ENCODE measurements at regions not wholly inside any gene's neighbourhood (a gene's known extent, or its start where the extent isn't known, plus 50 kb on each side); places are given as distances from the start of the nearest gene placed in this dataset.

DNA sequence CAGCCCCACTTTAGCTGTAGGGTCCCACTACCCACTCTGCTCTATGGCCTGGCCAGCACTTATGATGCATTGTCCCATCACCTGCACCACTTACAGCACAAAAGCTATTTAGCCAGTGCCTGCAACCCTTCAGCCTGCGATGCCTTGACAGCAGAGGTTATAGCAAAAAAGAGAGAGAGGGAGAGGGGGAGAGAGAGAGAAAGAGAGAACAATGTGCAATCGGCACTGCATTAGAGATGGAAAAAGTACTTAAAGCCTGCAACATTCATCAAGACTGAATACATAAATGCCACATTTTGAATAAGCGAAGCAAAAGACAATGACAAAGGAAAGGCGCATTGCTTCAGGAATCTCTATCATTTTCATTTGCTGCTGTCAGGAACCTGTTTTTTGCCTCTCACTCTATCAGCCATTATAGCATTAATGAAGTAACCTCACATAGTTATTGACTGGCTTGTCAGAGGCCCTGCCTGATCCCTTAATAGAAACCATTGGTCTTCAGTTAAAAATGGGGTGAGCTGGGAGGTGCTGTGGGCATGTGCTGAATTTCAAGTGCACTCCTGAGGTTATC lies 833.1 kb downstream of the BCL11A start:
- H3K36me3 Mint-ChIP-seq: no peaks in the 10 kb centered on the region
- H3K4me1 Mint-ChIP-seq: peaks cover 9 to 12% (median 10%) of the 10 kb centered on the region in 3 donors
- DNase-seq (no peak), ATAC-seq (ENCODE audit: low read depth in 2 of 2) (no peak)
- no peaks in the 10 kb centered on the region for H3K9me3 Mint-ChIP-seq
- H3K27ac Mint-ChIP-seq: no peak overlapping the region
- no peak overlapping the region for H3K4me3 Mint-ChIP-seq
- no peaks in the 10 kb centered on the region for H3K27me3 Mint-ChIP-seq

DNA sequence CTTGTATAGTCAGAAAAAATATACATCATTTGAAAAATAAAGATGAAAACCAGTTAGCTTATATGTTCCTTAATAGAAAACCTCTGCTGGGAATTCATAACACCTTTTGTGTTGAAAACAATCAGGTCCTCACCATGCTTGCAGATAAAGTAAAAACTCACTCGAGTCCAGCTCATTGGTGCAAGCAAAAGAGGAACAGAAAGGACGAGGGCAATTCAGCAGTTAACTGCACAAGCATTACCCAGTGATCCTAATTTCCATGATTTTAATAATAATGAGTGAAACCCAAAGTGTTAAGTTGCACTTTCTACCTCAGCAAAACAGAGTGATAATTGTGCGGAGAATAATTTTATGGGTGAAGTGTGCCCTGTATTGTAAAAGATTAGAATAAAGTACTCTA lies 839.9 kb downstream of the BCL11A start:
- DNase-seq: peak; percentile 35
- peak; percentile 88 to 97 for ATAC-seq (ENCODE audit: low read depth in 2 of 2)

GRCh38 chr2:59711121-59711520 lies 842.3 kb downstream of the BCL11A start:
- no peak overlapping the region for H3K27ac Mint-ChIP-seq
- ATAC-seq (ENCODE audit: low read depth in 2 of 2): no peak
- peaks cover 13 to 21% (median 17%) of the 10 kb centered on the region in 3 donors for H3K4me1 Mint-ChIP-seq
- no peaks in the 10 kb centered on the region for H3K36me3 Mint-ChIP-seq
- H3K4me3 Mint-ChIP-seq: no peak overlapping the region
- H3K27me3 Mint-ChIP-seq: no peaks in the 10 kb centered on the region
- H3K9me3 Mint-ChIP-seq: no peaks in the 10 kb centered on the region
- no peak for DNase-seq

More for the DNA sequence above, 839.9 kb downstream of the BCL11A start:
- Mint-ChIP-seq H3K9me3 (no peaks in the 10 kb centered on the region), H3K4me1 (peaks cover 9 to 13% (median 11%) of the 10 kb centered on the region in 3 donors), H3K27ac (no peak overlapping the region), H3K27me3 (no peaks in the 10 kb centered on the region), H3K36me3 (no peaks in the 10 kb centered on the region), H3K4me3 (no peak overlapping the region)

DNA sequence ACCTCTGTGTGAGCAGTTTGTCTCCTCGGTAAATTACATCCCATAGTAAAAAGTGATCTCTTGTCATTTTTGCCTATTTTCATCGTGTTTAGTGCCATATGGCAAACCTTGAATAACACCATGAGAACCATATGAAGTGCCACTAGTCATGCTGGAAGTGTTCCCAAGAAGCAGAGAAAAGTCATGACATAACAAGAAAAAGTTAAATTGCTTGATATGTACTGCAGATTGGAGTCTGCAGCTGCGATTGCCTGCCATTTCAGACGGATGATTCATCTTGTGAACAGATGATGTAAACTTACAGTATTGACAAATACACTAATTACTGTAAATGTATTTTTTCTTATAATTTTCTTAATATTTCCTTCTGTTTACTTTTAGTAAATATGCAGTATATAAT lies 846.7 kb downstream of the BCL11A start:
- Mint-ChIP-seq H3K4me3 (no peak overlapping the region), H3K36me3 (peaks cover 0 to 11% of the 10 kb centered on the region in 2 donors), H3K27me3 (no peaks in the 10 kb centered on the region), H3K4me1 (peaks cover 4 to 8% (median 6%) of the 10 kb centered on the region in 3 donors), H3K27ac (no peak overlapping the region), H3K9me3 (peaks cover 5 to 28% (median 11%) of the 10 kb centered on the region in 7 donors)
- no peak for DNase-seq
- ATAC-seq (ENCODE audit: low read depth in 2 of 2): no peak

GRCh38 chr2:59703796-59704195 lies 849.7 kb downstream of the BCL11A start:
- Mint-ChIP-seq H3K4me1 (peaks cover 4 to 8% (median 6%) of the 10 kb centered on the region in 3 donors), H3K27me3 (no peaks in the 10 kb centered on the region), H3K4me3 (peak overlapping the region in 1 of 8 donors; percentile 4), H3K36me3 (peaks cover 0 to 11% of the 10 kb centered on the region in 2 donors), H3K27ac (no peak overlapping the region), H3K9me3 (peaks cover 5 to 28% (median 11%) of the 10 kb centered on the region in 7 donors)
- ATAC-seq (ENCODE audit: low read depth in 2 of 2) (no peak), DNase-seq (no peak)

DNA sequence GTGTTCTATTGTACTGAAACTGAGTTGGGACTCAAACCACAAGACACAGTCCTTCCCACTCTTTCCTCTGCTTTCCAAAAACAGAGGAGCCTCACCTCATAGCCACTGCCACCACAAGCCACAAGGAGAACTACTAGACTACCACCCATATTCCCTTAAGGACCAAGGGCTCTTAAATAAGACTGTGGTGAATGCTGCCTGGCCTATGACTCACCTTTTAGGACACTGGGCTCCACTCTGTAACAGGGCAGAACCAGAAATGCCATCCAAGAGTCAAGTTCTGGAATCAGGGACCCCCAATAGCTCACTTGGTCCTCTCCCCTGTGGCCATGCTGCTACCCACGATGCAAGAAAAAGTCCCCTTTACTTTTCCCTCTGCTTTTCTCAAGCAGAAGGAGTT lies 851.4 kb downstream of the BCL11A start:
- Mint-ChIP-seq H3K27ac (no peak overlapping the region), H3K4me3 (no peak overlapping the region), H3K36me3 (peaks cover 0 to 11% of the 10 kb centered on the region in 2 donors), H3K27me3 (no peaks in the 10 kb centered on the region), H3K4me1 (no peaks in the 10 kb centered on the region), H3K9me3 (peaks cover 5 to 28% (median 11%) of the 10 kb centered on the region in 7 donors)
- DNase-seq (no peak), ATAC-seq (ENCODE audit: low read depth in 2 of 2) (no peak)

DNA sequence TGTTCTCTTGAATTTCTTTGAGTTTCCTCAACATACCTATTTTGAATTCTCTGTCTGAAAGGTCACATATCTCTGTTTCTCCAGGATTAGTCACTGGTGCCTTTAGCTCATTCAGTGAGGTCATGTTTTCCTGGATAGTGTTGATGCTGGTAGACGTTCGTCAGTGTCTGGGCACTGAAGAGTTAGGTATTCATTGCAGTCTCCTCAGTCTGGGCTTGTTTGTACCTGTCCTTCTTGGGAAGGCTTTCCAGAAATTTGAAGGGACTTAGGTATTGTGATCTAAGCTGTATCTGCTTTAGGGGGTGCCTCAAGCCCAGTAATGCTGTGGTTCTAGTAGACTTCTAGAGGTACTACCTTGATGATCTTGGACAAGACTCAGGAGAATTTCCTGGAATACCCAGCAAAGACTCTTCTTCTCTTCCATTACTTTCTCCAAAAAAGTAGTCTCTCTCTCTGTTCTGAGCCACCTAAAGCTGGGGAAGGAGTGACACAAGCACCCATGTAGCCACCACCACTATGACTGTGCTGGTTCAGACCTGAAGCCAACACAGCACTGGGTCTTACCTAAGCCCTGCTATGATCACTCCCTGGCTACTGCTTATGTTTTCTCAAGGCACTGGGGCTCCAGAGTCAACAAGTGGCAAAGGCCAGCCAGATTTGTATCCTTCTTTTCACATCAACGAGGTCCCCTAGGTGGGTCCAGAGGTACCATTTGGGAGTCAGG lies 852.0 kb downstream of the BCL11A start:
- DNase-seq: no peak
- no peak overlapping the region for H3K4me3 Mint-ChIP-seq
- H3K4me1 Mint-ChIP-seq: no peaks in the 10 kb centered on the region
- H3K27ac Mint-ChIP-seq: no peak overlapping the region
- no peaks in the 10 kb centered on the region for H3K27me3 Mint-ChIP-seq
- H3K9me3 Mint-ChIP-seq: peaks cover 5 to 32% (median 11%) of the 10 kb centered on the region in 7 donors
- no peak for ATAC-seq (ENCODE audit: low read depth in 2 of 2)
- H3K36me3 Mint-ChIP-seq: peaks cover 0 to 11% of the 10 kb centered on the region in 2 donors

DNA sequence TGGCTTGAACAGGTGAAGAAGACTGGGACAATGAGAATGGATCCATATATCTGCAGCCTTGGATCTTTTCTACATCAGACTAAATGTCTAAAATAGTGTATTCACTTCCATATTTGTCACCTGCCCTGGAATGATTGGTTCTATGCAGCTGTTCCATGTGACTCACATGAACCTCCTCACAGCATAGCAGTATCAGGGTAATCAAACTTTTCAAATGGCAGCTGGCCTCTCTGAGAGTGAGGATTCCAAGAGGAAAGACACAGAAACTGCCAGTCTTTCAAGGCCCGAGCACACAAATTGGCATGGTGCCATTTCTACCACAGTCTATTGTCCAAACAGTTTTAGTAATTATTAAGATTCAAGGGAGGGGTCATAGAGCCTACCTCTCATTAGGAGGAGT lies 859.3 kb downstream of the BCL11A start:
- no peaks in the 10 kb centered on the region for H3K27me3 Mint-ChIP-seq
- no peak overlapping the region for H3K4me3 Mint-ChIP-seq
- ATAC-seq (ENCODE audit: low read depth in 2 of 2) (no peak), DNase-seq (no peak)
- H3K36me3 Mint-ChIP-seq: peaks cover 0 to 10% of the 10 kb centered on the region in 2 donors
- H3K27ac Mint-ChIP-seq: no peak overlapping the region
- H3K9me3 Mint-ChIP-seq: peaks cover 4 to 15% (median 9%) of the 10 kb centered on the region in 7 donors
- H3K4me1 Mint-ChIP-seq: no peaks in the 10 kb centered on the region

DNA sequence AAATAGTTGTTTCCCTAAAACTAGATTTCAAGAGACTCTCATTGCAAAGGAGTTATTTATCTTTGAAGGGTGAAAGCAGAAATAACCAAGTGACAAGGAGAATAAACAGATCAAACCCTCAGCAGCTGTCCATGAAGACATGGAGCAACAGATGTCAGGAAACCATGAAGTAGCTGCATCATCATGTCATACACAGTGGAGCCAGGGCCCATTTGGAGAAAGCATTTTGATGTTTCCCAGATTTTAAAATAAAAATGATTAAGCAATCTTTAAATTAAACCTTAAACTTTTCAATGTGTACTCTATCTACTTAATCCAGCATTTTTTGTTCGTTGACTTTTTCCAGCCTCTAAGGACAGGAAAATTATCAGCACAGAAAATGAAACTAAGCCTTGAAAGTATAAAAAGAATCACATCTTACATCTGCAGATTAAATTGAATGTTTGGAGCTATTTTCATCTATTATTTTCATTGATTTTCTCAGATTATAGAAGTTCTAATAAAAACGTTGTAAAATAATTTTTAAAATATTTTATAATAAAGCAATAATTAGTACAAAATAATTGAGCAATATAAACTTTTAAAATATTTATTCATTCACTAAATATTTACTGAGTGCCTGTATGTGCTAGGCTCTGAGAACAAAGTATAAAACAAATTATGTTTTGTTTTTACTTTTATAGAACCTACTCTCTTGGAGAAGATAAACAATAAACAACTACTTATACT lies 860.1 kb downstream of the BCL11A start:
- Mint-ChIP-seq H3K4me1 (no peaks in the 10 kb centered on the region), H3K4me3 (no peak overlapping the region)

GRCh38 chr2:59691518-59692190 lies 861.8 kb downstream of the BCL11A start:
- DNase-seq (no peak), ATAC-seq (ENCODE audit: low read depth in 2 of 2) (no peak)
- Mint-ChIP-seq H3K36me3 (peaks cover 0 to 15% of the 10 kb centered on the region in 2 donors), H3K27ac (no peak overlapping the region), H3K9me3 (peaks cover 7 to 22% (median 13%) of the 10 kb centered on the region in 7 donors), H3K27me3 (peaks cover 0 to 3% (median 0%) of the 10 kb centered on the region in 3 donors), H3K4me3 (no peak overlapping the region), H3K4me1 (no peaks in the 10 kb centered on the region)

More for the DNA sequence above, 860.1 kb downstream of the BCL11A start:
- H3K36me3 Mint-ChIP-seq: peaks cover 0 to 10% of the 10 kb centered on the region in 2 donors
- peaks cover 4 to 15% (median 10%) of the 10 kb centered on the region in 7 donors for H3K9me3 Mint-ChIP-seq
- no peak overlapping the region for H3K27ac Mint-ChIP-seq
- DNase-seq (no peak), ATAC-seq (ENCODE audit: low read depth in 2 of 2) (no peak)
- no peaks in the 10 kb centered on the region for H3K27me3 Mint-ChIP-seq

DNA sequence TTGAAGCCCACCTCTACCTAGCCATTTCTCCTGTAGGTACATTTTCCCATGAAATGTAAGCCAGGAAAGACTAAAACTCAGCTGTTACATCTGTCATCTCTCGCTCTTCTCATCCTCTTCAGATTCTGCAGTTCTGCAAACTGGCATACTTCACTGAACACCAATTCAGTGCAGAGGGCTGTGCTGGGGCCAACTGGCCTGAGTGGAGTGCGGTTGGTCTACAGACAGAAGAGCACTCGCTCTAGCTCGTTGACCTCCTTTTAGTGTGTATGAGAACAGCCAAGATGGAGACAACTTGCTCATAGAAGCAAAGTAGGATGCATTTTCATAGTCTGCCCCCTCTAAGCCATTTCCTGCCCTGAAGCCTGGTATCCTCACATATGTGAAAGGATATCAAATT lies 862.6 kb downstream of the BCL11A start:
- ATAC-seq (ENCODE audit: low read depth in 2 of 2) (no peak), DNase-seq (no peak)
- Mint-ChIP-seq H3K4me1 (no peaks in the 10 kb centered on the region), H3K27me3 (peaks cover 0 to 3% (median 0%) of the 10 kb centered on the region in 3 donors), H3K36me3 (peaks cover 0 to 18% of the 10 kb centered on the region in 2 donors), H3K9me3 (peaks cover 8 to 22% (median 13%) of the 10 kb centered on the region in 7 donors), H3K27ac (no peak overlapping the region), H3K4me3 (no peak overlapping the region)

DNA sequence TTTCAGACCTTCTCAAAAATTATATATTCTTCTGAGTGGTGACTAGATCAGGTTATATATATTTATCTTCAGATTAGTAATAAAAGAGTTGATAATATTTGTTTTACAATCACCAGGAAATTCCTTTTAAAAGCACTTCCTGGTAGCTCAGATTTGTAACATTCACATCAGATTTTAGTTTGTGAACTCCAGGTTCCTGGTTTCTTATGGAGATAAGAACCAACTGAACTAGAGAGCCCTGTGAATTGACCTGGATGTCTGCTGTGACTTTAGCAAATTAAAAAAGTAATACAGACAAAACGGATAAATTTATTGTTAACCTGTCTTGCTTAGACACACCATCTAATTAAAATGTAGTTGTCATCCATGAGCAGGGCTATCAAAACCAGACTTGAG lies 868.7 kb downstream of the BCL11A start:
- Mint-ChIP-seq H3K9me3 (peaks cover 6 to 19% (median 13%) of the 10 kb centered on the region in 7 donors), H3K4me1 (no peaks in the 10 kb centered on the region), H3K36me3 (peaks cover 0 to 9% of the 10 kb centered on the region in 2 donors), H3K4me3 (no peak overlapping the region), H3K27me3 (peaks cover 0 to 4% (median 3%) of the 10 kb centered on the region in 3 donors), H3K27ac (no peak overlapping the region)
- no peak for ATAC-seq (ENCODE audit: low read depth in 2 of 2)
- no peak for DNase-seq

DNA sequence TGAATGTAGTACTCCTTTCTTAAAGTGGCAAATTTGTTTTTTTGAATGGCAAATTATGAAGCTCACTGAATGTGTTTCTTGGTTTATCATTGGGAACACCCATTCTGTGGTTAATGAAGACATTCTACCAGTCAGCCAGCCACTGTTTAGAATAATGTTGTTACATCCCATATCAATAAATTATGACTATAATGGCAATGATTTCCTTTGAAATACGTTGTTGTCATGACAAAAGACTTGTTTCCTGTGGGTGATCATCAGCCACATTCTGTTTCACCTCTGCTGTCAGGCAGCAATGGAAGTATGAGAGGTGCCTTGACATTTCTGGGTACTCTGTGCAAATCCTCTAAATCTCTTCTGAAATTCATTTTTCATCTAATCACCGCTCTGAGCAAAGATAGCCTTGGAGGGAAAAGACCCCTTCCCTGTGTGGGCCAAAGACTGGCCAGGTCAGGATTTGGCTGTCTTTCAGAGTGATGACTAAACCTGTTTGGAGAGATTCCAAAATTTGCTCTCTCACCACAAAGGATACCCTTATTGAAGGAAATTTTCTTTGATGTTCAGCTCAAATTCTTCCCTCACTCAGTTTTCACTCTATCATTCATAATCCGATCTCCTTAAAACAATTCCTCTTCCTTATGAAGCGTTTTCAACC lies 869.2 kb downstream of the BCL11A start:
- Mint-ChIP-seq H3K27ac (no peak overlapping the region), H3K4me3 (no peak overlapping the region), H3K9me3 (peaks cover 6 to 19% (median 13%) of the 10 kb centered on the region in 7 donors), H3K36me3 (peaks cover 0 to 9% of the 10 kb centered on the region in 2 donors), H3K27me3 (peaks cover 0 to 4% (median 3%) of the 10 kb centered on the region in 3 donors), H3K4me1 (no peaks in the 10 kb centered on the region)
- DNase-seq (no peak), ATAC-seq (ENCODE audit: low read depth in 2 of 2) (no peak)

Measured in naive B cell (primary cell).